ENCODE measurements at regions not wholly inside any gene's neighbourhood (a gene's known extent, or its start where the extent isn't known, plus 50 kb on each side); places are given as distances from the start of the nearest gene placed in this dataset.
"Not testable (repeated sequence)": the region's sequence is repeated elsewhere in the genome, so short reads cannot be mapped to it uniquely, and the experiment has no call there.

GRCh38 chr20:51931371-51931781 is 129.1 kb upstream of the SALL4 start:
- no peak overlapping the region for H3K4me3 ChIP-seq
- no peak for DNase-seq (ENCODE audit: low spot score)
- TF ChIP-seq, protein P1, sequence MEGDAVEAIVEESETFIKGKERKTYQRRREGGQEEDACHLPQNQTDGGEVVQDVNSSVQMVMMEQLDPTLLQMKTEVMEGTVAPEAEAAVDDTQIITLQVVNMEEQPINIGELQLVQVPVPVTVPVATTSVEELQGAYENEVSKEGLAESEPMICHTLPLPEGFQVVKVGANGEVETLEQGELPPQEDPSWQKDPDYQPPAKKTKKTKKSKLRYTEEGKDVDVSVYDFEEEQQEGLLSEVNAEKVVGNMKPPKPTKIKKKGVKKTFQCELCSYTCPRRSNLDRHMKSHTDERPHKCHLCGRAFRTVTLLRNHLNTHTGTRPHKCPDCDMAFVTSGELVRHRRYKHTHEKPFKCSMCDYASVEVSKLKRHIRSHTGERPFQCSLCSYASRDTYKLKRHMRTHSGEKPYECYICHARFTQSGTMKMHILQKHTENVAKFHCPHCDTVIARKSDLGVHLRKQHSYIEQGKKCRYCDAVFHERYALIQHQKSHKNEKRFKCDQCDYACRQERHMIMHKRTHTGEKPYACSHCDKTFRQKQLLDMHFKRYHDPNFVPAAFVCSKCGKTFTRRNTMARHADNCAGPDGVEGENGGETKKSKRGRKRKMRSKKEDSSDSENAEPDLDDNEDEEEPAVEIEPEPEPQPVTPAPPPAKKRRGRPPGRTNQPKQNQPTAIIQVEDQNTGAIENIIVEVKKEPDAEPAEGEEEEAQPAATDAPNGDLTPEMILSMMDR (IDR thresholded peaks at IDR 0.05), result no peak
- H3K36me3 ChIP-seq, result no peaks in the 10 kb centered on the region
- no peaks in the 10 kb centered on the region for H3K27me3 ChIP-seq
- H3K27ac ChIP-seq, result no peak overlapping the region
- H3K4me1 ChIP-seq, result no peaks in the 10 kb centered on the region
- no peaks in the 10 kb centered on the region for H3K9me3 ChIP-seq

- H3K27me3 ChIP-seq, result no peaks in the 10 kb centered on the region
- TF ChIP-seq, protein P1 (IDR thresholded peaks at IDR 0.05), result no peak
- H3K9me3 ChIP-seq, result no peaks in the 10 kb centered on the region
- no peaks in the 10 kb centered on the region for H3K36me3 ChIP-seq
- H3K27ac ChIP-seq, result no peak overlapping the region
- H3K4me3 ChIP-seq, result no peak overlapping the region
- DNase-seq (ENCODE audit: low spot score), result no peak
- no peaks in the 10 kb centered on the region for H3K4me1 ChIP-seq
Measured at GRCh38 chr20:51930775-51931174, 128.5 kb upstream of the SALL4 start.

DNA sequence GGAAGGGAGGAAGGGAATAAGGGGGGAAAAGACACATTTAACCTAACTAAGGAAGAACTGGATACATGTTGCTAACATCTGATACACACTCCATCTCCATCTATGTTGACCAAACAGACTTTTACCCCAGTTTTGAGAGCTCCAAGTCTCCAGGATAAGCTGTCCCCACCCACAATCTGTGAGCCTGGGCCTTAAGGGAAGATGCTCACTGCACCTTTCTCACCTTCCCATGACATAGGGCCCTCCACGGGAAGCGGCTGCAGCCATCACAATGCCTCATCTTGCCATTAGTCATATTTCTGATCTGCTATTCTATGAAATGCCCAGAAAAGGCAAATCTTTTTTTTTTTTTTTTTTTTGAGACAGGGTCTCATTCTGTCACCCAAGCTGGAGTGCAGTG is 126.6 kb upstream of the SALL4 start:
- H3K27me3 ChIP-seq, result no peaks in the 10 kb centered on the region
- no peaks in the 10 kb centered on the region for H3K36me3 ChIP-seq
- no peak overlapping the region for H3K27ac ChIP-seq
- H3K4me1 ChIP-seq, result no peaks in the 10 kb centered on the region
- no peak overlapping the region for H3K4me3 ChIP-seq
- H3K9me3 ChIP-seq, result no peaks in the 10 kb centered on the region
- TF ChIP-seq, protein P1 (IDR thresholded peaks at IDR 0.05), result no peak
- no peak for DNase-seq (ENCODE audit: low spot score)

DNA sequence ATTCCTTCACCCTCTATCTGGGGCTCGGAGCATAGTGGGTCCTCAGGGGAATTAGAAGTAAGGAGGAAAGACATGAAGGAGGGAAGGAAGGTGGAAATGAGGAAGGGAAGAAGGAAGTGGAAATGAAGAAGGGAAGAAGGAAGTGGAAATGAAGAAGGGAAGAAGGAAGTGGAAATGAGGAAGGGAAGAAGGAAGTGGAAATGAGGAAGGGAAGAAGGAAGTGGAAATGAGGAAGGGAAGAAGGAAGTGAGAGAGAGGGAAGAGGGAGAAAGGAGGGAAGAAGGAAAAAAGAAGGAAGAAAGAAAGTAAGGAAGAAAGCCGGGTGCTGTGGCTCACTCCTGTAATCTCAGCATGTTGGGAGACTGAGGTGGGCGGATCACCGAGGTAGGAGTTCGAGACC is 125.6 kb upstream of the SALL4 start:
- H3K9me3 ChIP-seq; H3K27me3 ChIP-seq; H3K4me1 ChIP-seq; H3K27ac ChIP-seq; H3K36me3 ChIP-seq; DNase-seq (ENCODE audit: low spot score); H3K4me3 ChIP-seq: not testable (repeated sequence)

GRCh38 chr20:51926670-51927305 is 124.5 kb upstream of the SALL4 start:
- no peak overlapping the region for H3K4me3 ChIP-seq
- DNase-seq (ENCODE audit: low spot score), result no peak
- TF ChIP-seq, protein P1 (IDR thresholded peaks at IDR 0.05), result no peak
- H3K4me1 ChIP-seq, result no peaks in the 10 kb centered on the region
- no peaks in the 10 kb centered on the region for H3K27me3 ChIP-seq
- no peak overlapping the region for H3K27ac ChIP-seq
- no peaks in the 10 kb centered on the region for H3K36me3 ChIP-seq
- H3K9me3 ChIP-seq, result no peaks in the 10 kb centered on the region

DNA sequence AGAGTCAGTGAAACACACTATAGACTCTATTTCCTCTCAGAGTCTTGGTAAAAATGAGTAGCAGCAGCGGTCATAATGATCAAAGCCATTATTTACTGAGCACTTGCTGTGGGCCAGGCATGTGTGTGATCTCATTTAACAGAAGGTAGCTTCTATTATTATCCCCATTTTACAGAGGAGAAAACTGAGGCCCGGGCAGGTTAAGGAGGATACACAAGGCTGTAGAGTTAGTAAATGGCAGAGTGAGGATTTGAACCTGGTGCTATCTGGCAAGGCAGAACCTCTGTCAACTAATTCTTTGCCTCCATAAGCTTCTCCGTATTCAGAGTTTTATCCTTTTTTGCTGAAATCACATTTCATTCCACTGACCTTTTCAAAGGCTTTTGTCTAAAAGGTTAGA is 122.2 kb upstream of the SALL4 start:
- TF ChIP-seq, protein P1 (IDR thresholded peaks at IDR 0.05), result no peak
- H3K27me3 ChIP-seq, result no peaks in the 10 kb centered on the region

More for the DNA sequence above, 122.2 kb upstream of the SALL4 start:
- H3K36me3 ChIP-seq, result no peaks in the 10 kb centered on the region
- no peaks in the 10 kb centered on the region for H3K4me1 ChIP-seq
- DNase-seq (ENCODE audit: low spot score), result no peak
- no peak overlapping the region for H3K4me3 ChIP-seq
- no peak overlapping the region for H3K27ac ChIP-seq
- no peaks in the 10 kb centered on the region for H3K9me3 ChIP-seq
